NCI-H2107 (cell line): ENCODE measurements at regions not wholly inside any gene's neighbourhood (a gene's known extent, or its start where the extent isn't known, plus 50 kb on each side); places are given as distances from the start of the nearest gene placed in this dataset.

Experiments used
- DNase-seq: peaks from one replicate; lab custom pipeline; 2025; lab: John Stamatoyannopoulos, UW

- no peak for DNase-seq
Measured at GRCh38 chr2:123103902-123104301, 921.2 kb upstream of the CNTNAP5 start.

DNA sequence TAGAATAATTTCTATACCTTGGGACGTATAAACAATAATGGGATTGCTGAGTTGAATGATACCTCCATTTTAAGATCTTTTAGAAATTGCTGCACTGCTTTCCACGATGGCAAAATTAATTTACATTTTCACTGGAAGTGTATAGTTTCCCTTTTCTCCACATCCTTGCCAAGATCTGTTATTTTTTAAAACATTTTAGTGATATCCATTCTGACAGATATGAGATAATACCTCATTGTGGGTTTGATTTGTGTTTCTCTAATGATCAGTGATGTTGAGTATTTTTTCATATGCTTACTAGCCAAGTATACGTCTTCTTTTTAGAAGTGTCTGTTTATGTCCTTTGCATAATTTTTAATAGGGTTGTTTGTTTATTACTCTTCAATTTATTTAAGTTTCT, 908.5 kb upstream of the CNTNAP5 start:
- DNase-seq = no peak

- DNase-seq = no peak
Measured at GRCh38 chr2:123127236-123127635, 897.9 kb upstream of the CNTNAP5 start.

- DNase-seq = no peak
Measured at GRCh38 chr2:123128951-123129350, 896.1 kb upstream of the CNTNAP5 start.

GRCh38 chr2:123136419-123136818, 888.7 kb upstream of the CNTNAP5 start:
- DNase-seq = no peak

- no peak for DNase-seq
Measured at GRCh38 chr2:123144082-123144481, 881.0 kb upstream of the CNTNAP5 start.

- no peak for DNase-seq
Measured at GRCh38 chr2:123153041-123153440, 872.0 kb upstream of the CNTNAP5 start.

DNA sequence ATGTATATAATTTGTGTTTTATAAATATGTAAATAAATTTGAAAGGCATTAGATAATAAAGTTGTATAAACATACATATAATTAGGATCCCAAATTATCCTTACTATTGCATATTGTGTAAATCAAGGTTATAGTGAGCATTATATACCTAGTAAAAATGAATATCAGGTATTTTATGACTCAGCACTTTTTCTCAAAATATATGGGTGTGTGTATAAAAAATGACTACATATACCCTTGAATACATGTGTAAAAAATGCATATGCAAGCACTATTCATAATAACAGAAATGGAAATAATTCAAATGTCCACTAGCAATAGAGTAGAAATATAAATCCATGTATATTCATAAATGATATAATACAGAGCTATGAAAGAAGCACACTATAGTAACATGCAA, 870.9 kb upstream of the CNTNAP5 start:
- DNase-seq = no peak

DNA sequence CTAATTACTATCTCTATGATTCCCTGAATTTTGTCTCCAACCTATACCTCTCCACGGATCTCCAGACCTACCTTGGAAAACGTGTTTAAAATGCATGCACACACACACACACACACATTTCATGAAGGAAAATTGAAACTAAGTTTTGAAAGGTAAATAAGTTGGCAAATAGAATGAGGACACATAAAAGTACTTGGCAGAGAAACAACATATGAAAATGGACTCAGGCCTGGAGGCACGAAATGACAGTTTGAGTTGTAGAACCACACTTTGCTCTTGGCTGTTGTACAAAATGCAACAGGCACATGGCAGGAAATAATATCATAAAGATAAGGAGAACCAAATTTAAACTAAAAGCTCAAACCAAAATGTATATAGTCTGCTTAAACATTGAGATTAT, 868.1 kb upstream of the CNTNAP5 start:
- no peak for DNase-seq

- DNase-seq = no peak
Measured at GRCh38 chr2:123162400-123163016, 862.6 kb upstream of the CNTNAP5 start.

GRCh38 chr2:123163398-123163797, 861.7 kb upstream of the CNTNAP5 start:
- no peak for DNase-seq

- DNase-seq = no peak
Measured at GRCh38 chr2:123164216-123164615, 860.9 kb upstream of the CNTNAP5 start.

- no peak for DNase-seq
Measured at GRCh38 chr2:123165616-123166015, 859.5 kb upstream of the CNTNAP5 start.

GRCh38 chr2:123179526-123179925, 845.6 kb upstream of the CNTNAP5 start:
- no peak for DNase-seq

DNA sequence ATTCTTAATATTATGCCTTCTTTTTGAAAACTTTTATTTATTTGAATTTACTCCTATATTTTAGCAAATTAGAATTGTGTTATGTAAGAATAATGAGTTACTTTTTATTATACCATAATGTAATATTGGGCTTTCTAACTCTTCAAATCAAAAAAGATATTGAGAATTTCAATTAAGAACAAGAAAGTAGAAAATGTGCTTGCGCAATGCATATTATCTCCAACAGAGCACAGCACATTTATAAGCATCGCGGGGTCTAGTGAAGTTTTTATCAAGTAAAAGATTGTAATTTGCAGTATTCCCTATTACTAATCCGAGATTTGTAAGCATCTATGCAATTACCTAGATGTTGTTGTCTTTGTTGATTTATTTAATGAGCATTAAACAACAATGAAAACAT, 829.1 kb upstream of the CNTNAP5 start:
- no peak for DNase-seq

GRCh38 chr2:123200035-123200434, 825.1 kb upstream of the CNTNAP5 start:
- DNase-seq = no peak

- no peak for DNase-seq
Measured at GRCh38 chr2:123207245-123207644, 817.8 kb upstream of the CNTNAP5 start.

DNA sequence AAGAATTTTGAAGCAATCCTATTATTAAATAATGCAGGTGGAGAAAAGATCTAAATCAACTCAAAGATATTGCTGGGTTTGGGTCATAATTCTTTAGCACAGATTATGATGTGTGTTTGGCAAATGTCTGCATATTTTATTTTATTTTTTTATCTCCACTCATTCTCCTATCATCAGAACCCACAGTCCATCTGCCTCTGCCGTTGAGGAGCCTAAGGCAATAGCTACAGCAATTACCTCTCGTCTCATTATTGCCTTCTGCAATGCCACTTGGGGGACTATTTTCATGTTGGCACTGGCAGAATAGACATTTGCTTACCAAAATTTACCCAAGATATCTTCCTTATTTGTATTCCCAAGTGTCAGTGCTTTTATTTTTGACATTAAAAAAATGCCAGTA, 815.9 kb upstream of the CNTNAP5 start:
- DNase-seq = no peak

GRCh38 chr2:123211181-123211580, 813.9 kb upstream of the CNTNAP5 start:
- no peak for DNase-seq

GRCh38 chr2:123245156-123245555, 779.9 kb upstream of the CNTNAP5 start:
- DNase-seq = no peak

DNA sequence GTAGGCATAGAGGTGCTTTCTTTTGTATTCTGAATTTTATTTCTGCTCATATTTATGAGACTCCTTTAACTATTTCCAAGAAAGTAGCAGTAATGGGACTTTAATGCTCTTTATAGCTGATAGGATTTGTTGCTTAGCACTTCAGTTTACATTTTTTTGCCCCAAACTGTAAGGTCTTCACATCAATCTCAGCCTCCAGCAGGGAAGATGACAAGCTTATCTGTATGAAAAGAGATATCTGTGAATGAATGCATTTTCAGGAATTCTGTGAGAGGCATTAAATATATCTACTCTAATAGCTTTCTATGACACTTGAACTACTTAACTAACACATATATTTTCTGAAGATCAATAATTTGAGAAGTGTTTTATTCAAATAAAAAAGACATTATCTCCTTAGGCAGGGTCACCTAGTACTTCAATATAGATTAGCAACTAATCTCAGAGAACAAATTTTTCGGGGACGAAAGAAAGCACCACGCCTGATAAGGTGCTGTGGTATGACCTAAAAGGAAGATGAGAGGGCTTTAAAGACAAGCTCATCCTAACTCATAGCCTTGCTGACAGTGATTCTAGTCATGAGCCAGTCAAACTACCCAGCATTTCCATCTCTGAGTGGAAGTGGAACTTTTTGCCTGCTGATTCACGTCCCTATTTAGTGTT, 766.1 kb upstream of the CNTNAP5 start:
- DNase-seq = no peak

GRCh38 chr2:123262856-123263255, 762.2 kb upstream of the CNTNAP5 start:
- DNase-seq = no peak

- DNase-seq = no peak
Measured at GRCh38 chr2:123283431-123283830, 741.7 kb upstream of the CNTNAP5 start.

DNA sequence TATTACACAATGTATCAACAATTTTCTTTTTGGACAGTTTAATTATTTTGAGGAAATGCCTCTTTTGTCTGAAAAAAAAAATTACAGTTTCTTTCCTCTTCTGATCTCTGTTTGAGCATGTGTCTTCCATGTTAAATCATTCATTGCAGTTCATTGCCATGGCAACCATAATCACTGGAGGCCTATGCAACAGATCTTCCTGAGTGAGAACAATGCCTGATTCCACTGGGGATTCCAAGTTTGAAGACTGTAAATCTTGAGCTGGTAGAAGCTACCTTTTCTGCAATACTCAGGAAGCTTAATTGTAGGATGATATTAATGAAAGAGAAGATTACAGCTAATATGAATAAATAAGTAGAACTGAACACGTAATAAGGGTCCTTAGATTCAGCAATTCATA, 721.4 kb upstream of the CNTNAP5 start:
- no peak for DNase-seq
